ENCODE measurements at regions not wholly inside any gene's neighbourhood (a gene's known extent, or its start where the extent isn't known, plus 50 kb on each side); places are given as distances from the start of the nearest gene placed in this dataset.
A peak's percentile ranks its signal among the peaks of the same experiment; 100 is the strongest.

- DNase-seq (ENCODE audit: low read depth), result peak; percentile 79
- no peak overlapping the region for H3K4me3 ChIP-seq (ENCODE audit: low read length)
- no peak for TF ChIP-seq CTCF (IDR thresholded peaks at IDR 0.05; ENCODE audit: insufficient read depth, low read depth, low read length, missing control alignments)
Measured at GRCh38 chr5:60223342-60223741, 329.8 kb upstream of the PDE4D start.

GRCh38 chr5:60219921-60220320 is 326.4 kb upstream of the PDE4D start:
- no peak for DNase-seq (ENCODE audit: low read depth)
- TF ChIP-seq CTCF (IDR thresholded peaks at IDR 0.05; ENCODE audit: insufficient read depth, low read depth, low read length, missing control alignments), result no peak
- H3K4me3 ChIP-seq (ENCODE audit: low read length), result no peak overlapping the region

- TF ChIP-seq CTCF (IDR thresholded peaks at IDR 0.05; ENCODE audit: insufficient read depth, low read depth, low read length, missing control alignments), result no peak
- no peak for DNase-seq (ENCODE audit: low read depth)
- H3K4me3 ChIP-seq (ENCODE audit: low read length), result no peak overlapping the region
Measured at GRCh38 chr5:60210810-60211209, 317.3 kb upstream of the PDE4D start.

GRCh38 chr5:60209146-60209840 is 315.8 kb upstream of the PDE4D start:
- no peak for DNase-seq (ENCODE audit: low read depth)
- no peak overlapping the region for H3K4me3 ChIP-seq (ENCODE audit: low read length)
- TF ChIP-seq CTCF (IDR thresholded peaks at IDR 0.05; ENCODE audit: insufficient read depth, low read depth, low read length, missing control alignments), result no peak

GRCh38 chr5:60208716-60209115 is 315.2 kb upstream of the PDE4D start:
- no peak overlapping the region for H3K4me3 ChIP-seq (ENCODE audit: low read length)
- DNase-seq (ENCODE audit: low read depth), result no peak
- TF ChIP-seq CTCF (IDR thresholded peaks at IDR 0.05; ENCODE audit: insufficient read depth, low read depth, low read length, missing control alignments), result no peak

- no peak overlapping the region for H3K4me3 ChIP-seq (ENCODE audit: low read length)
- no peak for TF ChIP-seq CTCF (IDR thresholded peaks at IDR 0.05; ENCODE audit: insufficient read depth, low read depth, low read length, missing control alignments)
- DNase-seq (ENCODE audit: low read depth), result no peak
Measured at GRCh38 chr5:60207040-60207439, 313.5 kb upstream of the PDE4D start.

GRCh38 chr5:60206234-60206633 is 312.7 kb upstream of the PDE4D start:
- no peak for TF ChIP-seq CTCF (IDR thresholded peaks at IDR 0.05; ENCODE audit: insufficient read depth, low read depth, low read length, missing control alignments)
- no peak overlapping the region for H3K4me3 ChIP-seq (ENCODE audit: low read length)
- no peak for DNase-seq (ENCODE audit: low read depth)
